Testis (tissue), 2 donors: ENCODE measurements at regions not wholly inside any gene's neighbourhood (a gene's known extent, or its start where the extent isn't known, plus 50 kb on each side); places are given as distances from the start of the nearest gene placed in this dataset.

Experiments used
- POLR2A ChIP-seq: fragments of 450-650 bp; IDR thresholded peaks from one replicate; pipeline ENCODE4 v1.6.1; 2017; ENCODE audit warnings: antibody characterized with exemption, mild to moderate bottlenecking, moderate library complexity
- TF ChIP-seq, protein P1 (sequence below), 3 experiments: fragments of 450-650 bp in 2 of 3; fragments of 200-600 bp in 1 of 3; sonication (generic) in 1 of 3; IDR thresholded peaks; one replicate each; pipeline ENCODE4 v1.5.1; 2016 to 2019; ENCODE audit warnings: antibody characterized with exemption in 3 of 3, mild to moderate bottlenecking in 2 of 3, moderate library complexity in 1 of 3

GRCh38 chr3:68060191-68060590 lies 405.8 kb upstream of the SUCLG2 start:
- TF ChIP-seq, protein P1, sequence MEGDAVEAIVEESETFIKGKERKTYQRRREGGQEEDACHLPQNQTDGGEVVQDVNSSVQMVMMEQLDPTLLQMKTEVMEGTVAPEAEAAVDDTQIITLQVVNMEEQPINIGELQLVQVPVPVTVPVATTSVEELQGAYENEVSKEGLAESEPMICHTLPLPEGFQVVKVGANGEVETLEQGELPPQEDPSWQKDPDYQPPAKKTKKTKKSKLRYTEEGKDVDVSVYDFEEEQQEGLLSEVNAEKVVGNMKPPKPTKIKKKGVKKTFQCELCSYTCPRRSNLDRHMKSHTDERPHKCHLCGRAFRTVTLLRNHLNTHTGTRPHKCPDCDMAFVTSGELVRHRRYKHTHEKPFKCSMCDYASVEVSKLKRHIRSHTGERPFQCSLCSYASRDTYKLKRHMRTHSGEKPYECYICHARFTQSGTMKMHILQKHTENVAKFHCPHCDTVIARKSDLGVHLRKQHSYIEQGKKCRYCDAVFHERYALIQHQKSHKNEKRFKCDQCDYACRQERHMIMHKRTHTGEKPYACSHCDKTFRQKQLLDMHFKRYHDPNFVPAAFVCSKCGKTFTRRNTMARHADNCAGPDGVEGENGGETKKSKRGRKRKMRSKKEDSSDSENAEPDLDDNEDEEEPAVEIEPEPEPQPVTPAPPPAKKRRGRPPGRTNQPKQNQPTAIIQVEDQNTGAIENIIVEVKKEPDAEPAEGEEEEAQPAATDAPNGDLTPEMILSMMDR (IDR thresholded peaks at IDR 0.05): no peak
- TF ChIP-seq POLR2A: no peak
